Keratinocyte (primary cell): ENCODE measurements at regions not wholly inside any gene's neighbourhood (a gene's known extent, or its start where the extent isn't known, plus 50 kb on each side); places are given as distances from the start of the nearest gene placed in this dataset.

ENCODE experiments used
- EZH2 ChIP-seq: IDR thresholded peaks from one replicate; pipeline ENCODE4 v1.6.1; 2012; ENCODE audit warnings: inconsistent platforms, mild to moderate bottlenecking, low read length, moderate library complexity
- TF ChIP-seq, protein P1 (sequence below), 3 experiments: IDR thresholded peaks in 1 of 3; conservative IDR thresholded peaks in 1 of 3; optimal IDR thresholded peaks in 1 of 3; 2 replicates in 2 of 3; 3 replicates in 1 of 3; pipeline versions ENCODE3 to v1.5.1; 2011; ENCODE audit warnings: low read length in 3 of 3, mild to moderate bottlenecking in 3 of 3, moderate library complexity in 2 of 3, control low read depth in 1 of 3, inconsistent platforms in 1 of 3; ENCODE audit not compliant: insufficient read depth in 2 of 3; ENCODE audit errors: extremely low read depth in 1 of 3

DNA sequence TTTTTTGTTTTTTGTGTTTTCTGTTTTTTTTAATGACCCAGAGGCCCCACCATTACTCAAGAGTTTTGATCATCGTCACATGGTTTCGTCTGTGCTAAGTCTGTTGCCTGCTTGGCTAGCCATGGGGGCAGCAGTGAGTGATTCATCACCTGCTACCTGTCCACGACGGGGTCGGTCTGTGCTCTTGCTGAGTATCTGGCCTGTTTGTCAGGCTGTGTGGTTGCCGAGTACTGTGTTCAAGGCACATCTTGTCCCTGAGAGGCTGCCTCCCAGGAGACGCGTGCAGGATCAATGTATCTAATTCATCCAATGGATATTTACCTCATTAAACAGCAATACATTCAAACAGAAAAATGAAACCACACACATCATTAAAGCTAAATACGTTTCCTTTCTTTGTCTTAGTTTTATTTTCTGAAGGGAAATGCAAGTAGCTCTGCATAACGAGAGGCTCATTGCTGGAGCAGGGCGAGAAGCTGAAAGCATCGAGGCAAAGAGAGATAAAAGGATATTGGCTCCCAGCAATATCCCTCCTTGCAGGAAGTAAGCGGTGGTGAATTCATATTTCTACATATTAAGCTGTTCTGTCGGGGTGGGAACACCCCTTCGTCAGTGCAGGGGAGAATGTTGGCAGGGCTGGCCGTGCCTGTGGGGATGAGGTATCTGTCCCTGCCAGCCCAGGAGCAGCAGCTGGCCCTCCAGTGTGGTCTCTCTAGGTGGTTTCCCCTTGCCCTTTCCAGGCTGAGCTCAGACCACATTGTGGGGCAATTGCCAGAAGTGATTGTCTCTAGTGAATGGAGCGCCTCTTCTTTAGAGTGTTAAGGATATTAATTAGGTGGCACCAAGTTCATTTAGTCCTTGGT lies 166.2 kb upstream of the ASIC2 start:
- TF ChIP-seq, protein P1, sequence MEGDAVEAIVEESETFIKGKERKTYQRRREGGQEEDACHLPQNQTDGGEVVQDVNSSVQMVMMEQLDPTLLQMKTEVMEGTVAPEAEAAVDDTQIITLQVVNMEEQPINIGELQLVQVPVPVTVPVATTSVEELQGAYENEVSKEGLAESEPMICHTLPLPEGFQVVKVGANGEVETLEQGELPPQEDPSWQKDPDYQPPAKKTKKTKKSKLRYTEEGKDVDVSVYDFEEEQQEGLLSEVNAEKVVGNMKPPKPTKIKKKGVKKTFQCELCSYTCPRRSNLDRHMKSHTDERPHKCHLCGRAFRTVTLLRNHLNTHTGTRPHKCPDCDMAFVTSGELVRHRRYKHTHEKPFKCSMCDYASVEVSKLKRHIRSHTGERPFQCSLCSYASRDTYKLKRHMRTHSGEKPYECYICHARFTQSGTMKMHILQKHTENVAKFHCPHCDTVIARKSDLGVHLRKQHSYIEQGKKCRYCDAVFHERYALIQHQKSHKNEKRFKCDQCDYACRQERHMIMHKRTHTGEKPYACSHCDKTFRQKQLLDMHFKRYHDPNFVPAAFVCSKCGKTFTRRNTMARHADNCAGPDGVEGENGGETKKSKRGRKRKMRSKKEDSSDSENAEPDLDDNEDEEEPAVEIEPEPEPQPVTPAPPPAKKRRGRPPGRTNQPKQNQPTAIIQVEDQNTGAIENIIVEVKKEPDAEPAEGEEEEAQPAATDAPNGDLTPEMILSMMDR (optimal IDR thresholded peaks at IDR 0.05 in 1 of 3, IDR thresholded peaks at IDR 0.05 in 1 of 3, conservative IDR thresholded peaks at IDR 0.05 in 1 of 3; ENCODE audit: extremely low read depth in 1 of 3, insufficient read depth in 2 of 3, low read length in 3 of 3) = no peak
- TF ChIP-seq EZH2 = no peak
